Right renal cortex interstitium (tissue), 3 donors: ENCODE measurements at regions not wholly inside any gene's neighbourhood (a gene's known extent, or its start where the extent isn't known, plus 50 kb on each side); places are given as distances from the start of the nearest gene placed in this dataset.
"Not testable (repeated sequence)": the region's sequence is repeated elsewhere in the genome, so short reads cannot be mapped to it uniquely, and the experiment has no call there.

ENCODE experiments used
- DNase-seq, 3 donors: peaks; one replicate each; pipeline ENCODE4 v3.0.0-alpha.2; 2013; ENCODE audit warnings: low read depth in 3 of 3, low spot score in 2 of 3

DNA sequence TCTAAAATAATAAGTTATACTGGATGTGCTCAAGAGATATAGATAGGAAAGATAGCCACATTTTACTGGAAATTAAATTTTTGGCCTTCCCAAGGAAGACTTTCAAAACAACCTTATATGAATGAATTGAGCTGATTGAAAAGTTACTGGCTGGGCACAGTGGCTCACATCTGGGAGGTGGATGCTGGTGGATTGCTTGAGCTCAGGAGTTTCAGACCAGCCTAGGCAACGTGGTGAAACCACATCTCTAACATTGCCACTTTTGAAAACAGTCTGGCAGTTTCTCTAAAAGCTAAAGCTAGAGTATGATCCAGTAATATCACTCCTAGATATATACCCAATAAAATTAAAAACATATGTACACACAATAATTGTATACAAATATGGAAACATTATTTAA, 231.4 kb upstream of the POU1F1 start:
- DNase-seq, result no peak

DNA sequence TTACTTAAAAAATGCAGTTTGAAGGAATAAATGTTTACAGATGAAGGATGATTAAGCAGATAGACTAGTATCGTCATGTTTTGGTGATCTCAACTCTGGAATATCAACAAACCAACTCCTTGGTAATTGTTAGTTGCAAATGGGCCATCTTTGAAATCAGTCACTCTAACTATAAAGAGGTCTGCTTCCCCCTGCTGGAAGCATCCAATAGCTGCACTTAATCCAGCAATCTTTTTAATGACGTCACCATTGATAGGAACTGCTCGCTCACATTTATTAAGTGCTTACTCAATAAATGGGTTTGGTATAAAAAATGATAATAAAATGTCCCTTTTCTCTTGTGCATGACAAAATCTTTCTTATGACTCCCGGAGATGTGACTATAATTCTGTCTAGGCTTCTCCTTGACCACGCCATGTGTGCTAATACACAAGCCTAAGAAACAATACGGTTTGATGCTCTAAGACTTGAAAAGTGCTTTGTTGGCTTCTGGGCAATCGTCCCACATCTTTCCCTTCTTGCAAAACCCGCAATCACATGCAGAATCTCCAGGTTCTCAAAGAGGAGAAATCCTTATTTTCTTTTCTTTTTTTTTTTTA, 227.6 kb upstream of the POU1F1 start:
- peak; percentile 8 to 32 (median 16) for DNase-seq

DNA sequence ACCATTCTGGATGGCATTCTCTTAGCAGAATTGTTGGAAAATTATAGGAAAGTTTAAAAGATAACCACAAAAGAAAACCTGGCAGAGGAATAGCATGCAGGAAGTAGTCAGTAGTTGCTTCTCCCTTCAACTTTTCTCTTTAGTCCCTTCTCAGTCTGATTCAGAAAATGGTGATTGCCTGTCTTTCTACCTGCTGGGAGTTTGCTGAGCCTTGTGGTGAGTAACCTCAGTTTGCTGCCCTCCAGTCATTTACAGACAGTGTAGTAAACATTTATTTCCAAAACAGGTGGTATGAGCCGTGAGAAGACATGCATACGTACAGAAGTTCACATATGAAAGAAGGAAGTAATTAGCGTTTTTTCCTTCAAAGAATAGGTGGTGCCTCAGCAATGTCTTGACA, 224.7 kb upstream of the POU1F1 start:
- DNase-seq, result no peak

DNA sequence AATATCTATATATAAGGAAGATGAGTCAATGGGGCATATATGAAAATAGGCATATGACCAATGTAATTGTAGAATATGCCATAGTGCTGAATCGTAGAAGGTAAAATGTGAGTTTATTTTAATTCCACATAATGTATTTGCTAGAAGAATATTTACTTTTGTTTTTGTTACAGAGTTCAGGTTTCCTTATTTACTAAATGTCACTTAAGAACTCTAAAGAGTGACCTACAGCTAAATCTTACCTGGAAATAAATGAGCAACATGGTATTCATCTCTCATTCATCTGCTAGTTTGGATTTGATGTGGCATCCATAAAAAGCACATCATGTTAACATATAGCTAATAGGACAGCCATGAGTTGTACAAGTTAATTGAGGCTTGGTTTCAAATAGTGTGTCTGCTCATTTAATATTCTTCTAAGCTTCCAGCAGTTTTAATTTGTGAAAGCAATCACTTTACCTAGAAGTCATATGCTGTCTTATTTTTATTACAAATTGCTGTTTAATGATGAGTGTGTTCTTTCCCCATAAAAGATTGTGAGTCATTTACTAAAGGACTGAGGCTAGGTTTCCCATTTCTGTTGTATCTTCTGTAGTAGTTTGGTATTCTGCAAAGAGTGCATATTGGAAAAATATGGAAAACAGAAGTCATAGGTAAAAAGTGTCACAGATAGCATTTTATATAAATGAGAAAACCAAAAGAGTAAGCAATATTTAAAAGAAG, 222.1 kb upstream of the POU1F1 start:
- no peak for DNase-seq

DNA sequence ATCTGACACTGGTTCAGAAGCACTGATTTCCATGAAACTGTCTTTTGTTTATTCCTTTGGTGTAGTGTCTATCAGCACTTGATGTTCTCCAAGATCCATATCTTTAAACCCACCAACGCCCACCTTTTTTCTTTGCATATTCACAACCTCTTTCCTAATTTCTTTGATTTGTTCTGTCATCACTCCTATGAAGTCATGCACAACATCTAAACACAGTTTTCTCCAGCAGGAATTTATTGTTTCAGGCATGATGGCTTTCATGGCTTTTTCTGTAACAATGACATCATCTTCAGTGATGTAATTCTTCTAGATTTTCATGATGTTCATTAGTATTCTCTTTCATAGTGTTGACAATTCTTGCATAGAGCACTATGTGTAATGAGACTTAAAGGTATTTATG, 219.6 kb upstream of the POU1F1 start:
- DNase-seq, result no peak

DNA sequence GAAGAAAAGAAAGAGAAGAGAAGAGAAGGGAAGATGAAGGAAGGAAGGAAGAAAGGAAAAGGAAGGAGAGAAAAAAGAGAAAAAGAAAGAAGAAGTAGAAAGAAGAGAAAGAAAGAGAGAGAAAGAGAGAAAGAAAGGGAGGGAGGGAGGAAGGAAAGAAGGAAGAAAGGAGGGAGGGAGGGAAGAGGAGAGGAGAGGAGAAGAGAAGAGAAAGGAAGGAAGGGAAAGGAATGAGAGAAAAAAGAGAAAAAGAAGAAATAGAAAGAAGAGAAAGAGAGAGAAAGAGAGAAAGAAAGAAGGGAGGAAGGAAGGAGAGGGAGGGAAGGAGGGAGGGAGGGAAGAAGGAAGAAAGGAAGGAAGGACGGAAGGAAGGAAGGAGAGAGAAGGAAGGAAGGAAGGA, 217.9 kb upstream of the POU1F1 start:
- no peak for DNase-seq

DNA sequence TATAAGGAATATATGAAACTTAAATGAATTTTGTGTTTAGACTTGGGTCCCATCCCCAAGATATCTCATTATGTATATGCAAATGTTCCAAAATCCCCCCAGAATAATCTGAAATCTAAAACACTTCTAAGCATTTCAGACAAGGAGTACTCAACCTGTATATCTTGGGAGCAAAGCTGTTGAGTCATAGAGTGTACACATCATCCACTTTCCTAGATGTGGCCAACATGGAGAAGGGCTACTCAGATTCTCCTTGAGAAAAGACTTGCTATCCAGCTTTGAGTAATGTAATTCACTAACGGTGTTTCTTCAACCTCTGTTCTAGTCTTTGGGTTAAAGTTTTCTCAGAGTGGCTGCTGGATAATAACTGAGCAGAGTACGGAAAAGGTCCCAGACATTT, 215.5 kb upstream of the POU1F1 start:
- DNase-seq, result no peak

DNA sequence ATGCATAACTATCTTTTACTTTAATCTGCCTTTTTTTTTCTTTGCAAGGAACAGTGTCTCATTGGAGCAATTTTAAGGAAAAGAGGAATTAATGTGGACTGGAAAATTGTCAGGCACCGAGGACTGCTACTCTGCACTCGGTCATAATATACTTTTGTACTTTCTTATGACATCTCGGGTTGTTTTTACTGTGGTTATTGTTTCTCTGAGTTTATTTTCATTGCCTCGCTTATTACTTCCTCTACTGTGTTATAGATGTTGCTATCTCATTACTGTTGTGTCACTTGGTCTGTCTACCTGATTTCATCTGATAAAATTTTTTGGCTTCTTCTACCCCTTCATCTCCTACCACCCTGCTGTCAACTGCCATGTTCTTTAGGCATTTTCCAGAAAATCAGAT, 213.5 kb upstream of the POU1F1 start:
- no peak for DNase-seq

DNA sequence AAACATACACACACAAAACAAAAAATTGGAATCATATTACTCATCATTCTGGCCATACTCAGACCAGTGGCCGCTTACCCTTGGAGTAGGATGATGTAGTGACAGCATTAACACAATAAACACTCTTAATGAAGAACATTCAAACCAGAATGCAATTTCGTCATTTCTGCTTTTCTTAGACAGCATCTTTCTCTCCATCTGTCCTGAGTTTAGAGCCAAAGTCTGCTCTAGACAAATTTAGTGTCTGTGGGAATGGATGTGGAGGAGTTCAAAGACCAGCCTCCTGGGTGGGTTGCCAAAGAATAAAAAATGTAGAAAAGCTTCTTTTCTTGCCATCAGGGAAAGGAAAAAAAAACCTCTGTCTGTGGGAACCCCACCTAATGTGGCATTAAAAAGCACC, 212.4 kb upstream of the POU1F1 start:
- DNase-seq, result no peak

DNA sequence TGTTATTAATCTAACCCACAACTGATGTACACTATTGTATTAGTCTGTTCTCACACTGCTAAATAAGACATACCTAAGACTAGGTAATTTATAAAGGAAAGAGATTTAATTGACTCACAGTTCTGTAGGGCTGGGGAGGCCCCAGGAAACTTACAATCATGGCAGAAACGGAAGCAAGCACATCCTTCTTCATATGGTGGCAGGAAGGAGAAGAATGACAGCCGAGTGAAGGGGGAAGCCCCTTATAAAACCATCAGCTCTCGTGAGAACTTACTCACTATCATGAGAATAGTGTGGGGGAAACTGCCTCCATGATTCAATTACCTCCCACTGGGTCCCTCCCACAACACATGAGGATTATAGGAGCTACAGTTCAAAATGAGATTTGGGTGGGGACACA, 210.3 kb upstream of the POU1F1 start:
- not testable (repeated sequence) for DNase-seq

DNA sequence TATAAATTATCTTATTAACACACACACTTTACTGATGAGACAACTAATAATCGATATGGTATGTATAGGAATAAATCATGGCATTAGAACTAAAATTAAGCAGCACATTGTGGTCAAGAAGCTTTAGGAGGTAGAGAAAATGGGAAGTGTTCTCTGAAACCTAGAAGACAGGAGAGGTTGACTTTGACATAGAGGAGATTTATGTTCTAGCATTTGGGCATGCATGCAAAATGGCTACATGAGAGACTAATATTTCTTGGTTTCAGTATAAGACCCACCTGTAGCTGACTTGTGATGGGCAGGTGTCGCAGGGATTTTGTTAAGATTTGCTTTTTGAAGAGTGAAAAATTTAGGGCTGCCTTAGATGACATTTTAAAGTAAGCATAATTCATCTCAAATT, 209.7 kb upstream of the POU1F1 start:
- no peak for DNase-seq

DNA sequence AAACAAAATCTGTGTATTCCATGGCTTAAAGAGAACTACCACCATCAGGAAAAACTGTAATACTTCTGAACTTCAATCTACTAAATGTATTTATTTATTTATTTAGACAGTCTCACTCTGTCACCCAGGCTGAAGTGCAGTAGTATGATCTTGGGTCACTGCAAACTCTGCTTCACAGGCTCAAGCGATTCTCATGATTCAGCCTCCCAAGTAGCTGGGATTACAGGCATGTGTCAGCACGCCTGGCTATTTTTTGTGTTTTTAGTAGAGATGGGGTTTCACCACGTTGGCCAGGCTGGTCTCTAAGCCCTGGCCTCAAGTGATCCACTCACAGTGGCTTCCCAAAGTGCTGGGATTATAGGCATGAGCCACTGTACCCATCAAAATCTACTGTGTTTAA, 202.3 kb upstream of the POU1F1 start:
- DNase-seq, result no peak

DNA sequence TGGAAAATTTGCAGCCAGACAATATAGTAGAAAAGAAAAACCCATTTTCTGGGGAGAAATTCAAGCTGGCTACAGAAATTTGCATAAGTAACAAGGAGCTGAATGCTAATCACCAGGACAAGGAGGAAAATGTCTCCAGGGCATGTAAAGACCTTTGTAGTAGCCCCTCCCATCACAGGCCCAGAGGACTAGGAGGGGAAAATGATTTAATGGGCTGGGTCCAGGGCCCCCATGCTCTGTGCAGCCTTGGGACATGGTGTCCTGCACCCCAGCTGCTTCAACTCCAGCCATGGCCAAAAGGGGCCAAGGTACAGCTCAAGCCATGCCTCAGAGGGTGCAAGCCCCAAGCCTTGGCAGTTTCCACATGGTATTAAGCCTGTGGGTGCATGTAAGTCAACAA, 197.6 kb upstream of the POU1F1 start:
- no peak for DNase-seq

DNA sequence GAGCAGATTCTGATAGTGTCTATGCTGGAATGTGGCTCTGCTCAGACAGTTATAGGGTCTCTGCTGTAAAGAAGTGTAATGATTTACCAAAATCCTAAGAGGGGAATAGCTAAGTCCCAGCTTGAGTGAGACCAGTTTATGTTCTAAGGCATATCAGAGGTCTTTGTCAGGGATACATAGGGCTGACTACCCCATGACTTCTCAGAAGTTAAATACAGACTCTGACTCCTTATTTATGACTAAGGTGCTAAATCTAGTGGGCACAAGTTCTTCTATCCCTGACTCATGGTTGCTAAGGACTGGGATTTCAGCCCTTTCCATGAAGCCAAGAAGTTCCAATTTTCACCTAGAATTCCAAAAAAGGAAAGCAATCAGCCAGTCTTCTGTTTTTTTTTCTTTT, 192.6 kb upstream of the POU1F1 start:
- no peak for DNase-seq

DNA sequence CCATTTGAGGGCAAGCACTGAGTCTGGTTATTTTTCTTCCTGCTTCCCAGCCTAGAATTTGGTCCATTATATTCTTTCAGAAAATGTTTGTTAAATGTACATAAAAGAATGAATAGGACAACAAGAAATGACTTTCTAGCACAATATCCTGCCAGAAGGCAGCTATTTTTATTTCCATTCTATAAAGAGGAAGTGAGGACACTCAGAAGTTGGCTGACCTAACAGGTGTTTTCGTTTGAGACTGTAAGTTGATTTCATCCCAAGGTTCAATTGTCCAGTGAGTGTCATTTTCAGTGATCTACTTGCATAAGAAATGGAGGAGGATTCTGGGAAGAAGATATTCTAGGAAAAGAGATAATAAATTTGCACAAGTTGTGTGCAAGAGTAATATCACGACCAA, 191.9 kb upstream of the POU1F1 start:
- DNase-seq, result no peak

DNA sequence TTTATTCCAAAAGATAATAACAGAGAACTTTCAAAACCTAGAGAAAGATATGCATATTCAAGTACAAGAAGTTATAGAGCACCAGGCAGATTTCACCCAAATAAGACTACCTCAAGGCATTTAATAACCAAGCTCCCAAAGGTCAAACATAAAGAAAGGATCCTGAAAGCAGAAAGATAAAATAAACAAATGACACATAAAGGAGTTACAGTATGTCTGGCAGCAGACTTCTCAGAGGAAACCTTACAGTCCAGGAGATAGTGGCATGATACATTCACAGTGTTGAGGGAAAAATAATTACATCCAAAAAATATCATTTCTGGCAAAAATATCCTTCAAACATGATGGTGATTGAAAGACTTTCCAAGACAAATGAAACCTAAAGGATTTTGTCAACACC, 185.8 kb upstream of the POU1F1 start:
- DNase-seq, result no peak

DNA sequence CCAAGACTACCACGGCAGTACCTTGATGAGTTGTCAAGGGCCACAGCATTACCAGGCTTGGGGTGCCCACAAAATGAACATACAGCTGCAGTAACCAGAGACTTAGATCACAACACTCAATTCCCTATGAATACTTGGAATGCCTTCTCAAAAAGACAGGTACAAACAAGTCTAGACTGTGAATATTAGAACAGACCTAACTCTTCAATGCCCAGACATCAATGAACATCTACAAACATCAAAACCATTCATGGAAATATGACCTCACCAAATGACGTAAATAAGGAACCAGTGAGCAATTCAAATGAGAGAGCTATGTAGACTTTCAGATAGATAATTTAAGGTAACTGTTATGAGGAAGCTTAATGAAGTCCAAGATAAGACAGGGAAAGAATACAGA, 185.1 kb upstream of the POU1F1 start:
- no peak for DNase-seq

DNA sequence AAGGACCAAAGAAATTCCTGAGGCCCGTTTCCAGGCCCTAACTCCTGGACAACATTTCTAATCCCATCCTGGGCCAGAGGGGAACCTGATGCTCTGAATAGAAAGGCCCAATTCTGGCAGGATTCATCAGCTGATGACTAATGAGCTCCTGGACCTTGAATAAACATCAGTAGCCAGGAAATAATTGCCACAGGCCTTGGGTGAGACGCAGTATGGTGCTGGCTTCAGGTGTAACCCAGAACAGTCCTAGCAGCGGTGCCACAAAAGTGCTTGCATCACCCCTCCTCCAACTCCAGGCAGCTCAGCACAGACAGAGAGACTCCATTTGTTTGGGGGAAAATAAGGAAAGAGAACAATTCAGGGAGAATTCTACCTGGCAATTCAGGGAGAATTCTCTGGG, 184.7 kb upstream of the POU1F1 start:
- DNase-seq, result no peak

DNA sequence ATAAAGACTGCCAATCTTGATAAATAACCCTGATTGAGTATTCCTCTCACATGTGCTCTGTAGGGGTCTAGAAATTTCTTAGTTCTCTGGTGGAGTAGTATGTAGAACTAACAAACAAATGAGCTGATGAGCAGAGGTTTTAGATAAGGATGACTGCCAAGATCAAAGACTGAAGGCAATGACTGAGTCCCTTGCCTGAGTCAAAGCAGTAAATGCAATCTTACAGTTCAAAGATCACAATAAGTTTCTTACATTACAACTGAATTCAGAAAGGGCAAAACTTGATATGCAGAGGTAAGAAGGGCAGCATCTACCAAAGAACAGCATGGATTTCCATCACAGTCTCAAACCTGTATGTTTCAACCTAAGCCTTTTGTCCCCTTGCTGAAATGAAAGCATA, 172.2 kb upstream of the POU1F1 start:
- DNase-seq, result no peak

DNA sequence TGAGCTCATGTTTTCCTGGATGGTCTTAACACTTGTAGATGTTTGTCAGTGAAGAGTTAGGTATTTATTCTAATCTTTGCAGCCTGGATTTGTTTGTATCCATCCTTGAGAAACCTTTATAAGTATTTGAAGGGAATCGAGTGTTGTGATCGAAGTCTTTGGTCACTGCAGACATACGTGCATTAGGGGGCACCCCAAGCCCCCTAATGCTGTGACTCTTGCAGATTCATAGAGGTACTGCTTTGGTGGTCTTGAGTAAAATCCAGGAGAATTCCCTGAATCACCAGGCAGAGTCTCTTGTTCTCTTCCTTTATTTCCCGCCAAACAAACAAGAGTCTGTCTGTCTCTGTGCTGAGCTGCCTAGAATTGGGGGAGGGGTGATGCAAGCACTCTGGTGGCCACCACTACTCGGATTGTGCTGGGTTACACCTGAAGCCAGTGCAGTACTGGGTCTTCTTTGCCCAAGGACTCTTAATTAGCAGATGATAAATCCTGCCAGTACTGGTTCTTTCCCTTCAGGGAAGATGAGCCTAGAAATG, 170.5 kb upstream of the POU1F1 start:
- no peak for DNase-seq

DNA sequence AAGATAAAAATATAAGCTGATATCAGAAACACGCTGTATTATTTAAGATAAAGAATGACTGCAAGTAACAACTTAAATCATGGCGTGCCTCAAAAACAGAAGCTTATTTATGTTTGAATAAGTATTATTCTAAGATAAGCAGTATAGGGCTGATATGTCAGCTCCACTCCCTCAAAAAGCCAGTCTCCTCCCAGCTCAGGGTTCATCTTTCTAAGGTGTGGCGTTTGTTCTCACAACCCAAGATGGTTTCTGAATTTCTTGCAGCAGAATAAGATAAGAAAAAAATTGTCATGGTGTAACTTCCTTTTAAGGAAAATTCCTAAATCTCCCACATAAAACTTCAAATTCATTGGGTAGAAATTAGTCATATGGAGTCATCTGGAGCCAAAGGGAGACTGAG, 166.1 kb upstream of the POU1F1 start:
- DNase-seq, result no peak

DNA sequence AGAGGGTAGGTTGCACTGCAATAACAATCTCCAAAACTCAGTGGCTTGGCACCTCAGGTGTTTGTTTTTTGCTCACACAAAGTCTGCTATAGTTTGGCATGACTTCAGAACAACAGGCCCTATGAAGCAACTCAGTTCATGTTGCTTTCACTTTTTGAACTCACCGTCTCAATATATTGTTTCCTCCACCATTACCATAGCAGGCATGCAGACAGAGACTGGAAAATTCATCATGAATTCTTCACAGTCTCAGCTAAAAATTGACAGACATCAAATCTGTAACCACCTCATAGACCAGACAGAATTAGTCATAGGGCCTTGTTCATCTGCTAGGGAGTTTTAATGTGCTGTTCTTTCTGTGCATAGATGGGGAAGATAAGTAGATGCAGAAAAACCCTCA, 161.4 kb upstream of the POU1F1 start:
- no peak for DNase-seq
